ENCODE measurements at regions not wholly inside any gene's neighbourhood (a gene's known extent, or its start where the extent isn't known, plus 50 kb on each side); places are given as distances from the start of the nearest gene placed in this dataset.

DNA sequence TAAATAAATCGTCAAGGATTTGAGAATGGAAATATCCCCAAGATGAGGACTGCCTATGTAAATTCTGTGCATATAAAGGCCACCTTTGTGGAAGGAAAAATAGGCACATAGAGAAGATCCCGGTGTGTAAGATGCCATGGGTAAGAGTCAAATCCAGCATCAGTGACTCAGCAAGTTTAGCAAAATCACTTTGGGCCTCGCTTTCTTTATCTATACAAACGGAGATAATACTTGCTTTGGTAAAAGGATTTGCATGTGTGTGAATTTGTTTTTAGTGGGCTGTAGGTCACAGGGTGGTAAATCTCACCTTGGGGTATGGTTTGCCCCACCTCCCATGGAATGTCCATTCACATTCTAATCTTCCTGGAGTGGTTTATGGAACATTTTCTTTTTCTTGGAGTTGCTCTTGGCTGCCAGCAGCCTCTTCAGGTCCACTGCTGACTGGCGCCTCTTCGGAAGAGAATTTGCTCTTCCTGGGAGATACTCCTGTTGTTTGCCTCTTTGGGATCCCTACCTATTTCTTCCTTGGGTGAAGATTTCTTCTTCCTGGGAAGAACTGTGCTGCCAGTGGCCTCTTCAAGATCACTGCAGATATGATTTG lies 587.6 kb downstream of the CDH11 start:
- TF ChIP-seq CTCF (IDR thresholded peaks at IDR 0.05; ENCODE audit: poor library complexity, severe bottlenecking) (no peak), POLR2AphosphoS5 (IDR thresholded peaks at IDR 0.05) (no peak), EZH2 (IDR thresholded peaks at IDR 0.05; ENCODE audit: borderline replicate concordance, insufficient read depth, low read length, poor library complexity, severe bottlenecking) (no peak), RAD21 (conservative IDR thresholded peaks at IDR 0.05) (no peak), TAF1 (IDR thresholded peaks at IDR 0.05; ENCODE audit: low read depth) (no peak), EP300 (conservative IDR thresholded peaks at IDR 0.05; ENCODE audit: poor library complexity, severe bottlenecking) (no peak), MXI1 (conservative IDR thresholded peaks at IDR 0.05; ENCODE audit: poor library complexity, severe bottlenecking) (no peak), SMC3 (conservative IDR thresholded peaks at IDR 0.05; ENCODE audit: poor library complexity) (no peak)
- TF ChIP-seq, protein P1, sequence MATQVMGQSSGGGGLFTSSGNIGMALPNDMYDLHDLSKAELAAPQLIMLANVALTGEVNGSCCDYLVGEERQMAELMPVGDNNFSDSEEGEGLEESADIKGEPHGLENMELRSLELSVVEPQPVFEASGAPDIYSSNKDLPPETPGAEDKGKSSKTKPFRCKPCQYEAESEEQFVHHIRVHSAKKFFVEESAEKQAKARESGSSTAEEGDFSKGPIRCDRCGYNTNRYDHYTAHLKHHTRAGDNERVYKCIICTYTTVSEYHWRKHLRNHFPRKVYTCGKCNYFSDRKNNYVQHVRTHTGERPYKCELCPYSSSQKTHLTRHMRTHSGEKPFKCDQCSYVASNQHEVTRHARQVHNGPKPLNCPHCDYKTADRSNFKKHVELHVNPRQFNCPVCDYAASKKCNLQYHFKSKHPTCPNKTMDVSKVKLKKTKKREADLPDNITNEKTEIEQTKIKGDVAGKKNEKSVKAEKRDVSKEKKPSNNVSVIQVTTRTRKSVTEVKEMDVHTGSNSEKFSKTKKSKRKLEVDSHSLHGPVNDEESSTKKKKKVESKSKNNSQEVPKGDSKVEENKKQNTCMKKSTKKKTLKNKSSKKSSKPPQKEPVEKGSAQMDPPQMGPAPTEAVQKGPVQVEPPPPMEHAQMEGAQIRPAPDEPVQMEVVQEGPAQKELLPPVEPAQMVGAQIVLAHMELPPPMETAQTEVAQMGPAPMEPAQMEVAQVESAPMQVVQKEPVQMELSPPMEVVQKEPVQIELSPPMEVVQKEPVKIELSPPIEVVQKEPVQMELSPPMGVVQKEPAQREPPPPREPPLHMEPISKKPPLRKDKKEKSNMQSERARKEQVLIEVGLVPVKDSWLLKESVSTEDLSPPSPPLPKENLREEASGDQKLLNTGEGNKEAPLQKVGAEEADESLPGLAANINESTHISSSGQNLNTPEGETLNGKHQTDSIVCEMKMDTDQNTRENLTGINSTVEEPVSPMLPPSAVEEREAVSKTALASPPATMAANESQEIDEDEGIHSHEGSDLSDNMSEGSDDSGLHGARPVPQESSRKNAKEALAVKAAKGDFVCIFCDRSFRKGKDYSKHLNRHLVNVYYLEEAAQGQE (IDR thresholded peaks at IDR 0.05; ENCODE audit: borderline replicate concordance): no peak
